BJ (cell line): ENCODE measurements at regions not wholly inside any gene's neighbourhood (a gene's known extent, or its start where the extent isn't known, plus 50 kb on each side); places are given as distances from the start of the nearest gene placed in this dataset.

Experiments used
- CTCF ChIA-PET: fragments of 350-600 bp; formaldehyde crosslinking; extraction: SDS; loops from one replicate; lab custom pipeline; 2021; ENCODE audit warnings: antibody characterized with exemption, inconsistent platforms; lab: Yijun Ruan, JAX
- POLR2A ChIA-PET: fragments of 300-600 bp; sonication (Branson Sonifier 250); formaldehyde crosslinking; extraction: SDS; loops from one replicate; lab custom pipeline; 2021; ENCODE audit warnings: antibody characterized with exemption; lab: Charles Lee
- DNase-seq: peaks from one replicate; pipeline ENCODE4 v3.0.0-alpha.2; 2011; ENCODE audit warnings: low read depth
- H3K27me3 ChIP-seq: 2 replicates; pipeline ENCODE4 v1.6.0; 2011; ENCODE audit warnings: low read length; ENCODE audit not compliant: control insufficient read depth, insufficient read depth
- H3K36me3 ChIP-seq: 2 replicates; pipeline ENCODE4 v1.5.1; 2011; ENCODE audit warnings: low read length; ENCODE audit not compliant: control insufficient read depth, insufficient read depth
- H3K4me3 ChIP-seq: 2 replicates; pipeline ENCODE4 v1.5.1; 2011; ENCODE audit warnings: low read depth, mild to moderate bottlenecking, control low read depth, low read length
- TF ChIP-seq, protein P1 (sequence below): IDR thresholded peaks from 2 replicates; pipeline ENCODE4 v1.5.1; 2011; ENCODE audit warnings: low read depth, mild to moderate bottlenecking, control low read depth, inconsistent platforms, low read length, moderate library complexity; ENCODE audit not compliant: insufficient read depth

DNA sequence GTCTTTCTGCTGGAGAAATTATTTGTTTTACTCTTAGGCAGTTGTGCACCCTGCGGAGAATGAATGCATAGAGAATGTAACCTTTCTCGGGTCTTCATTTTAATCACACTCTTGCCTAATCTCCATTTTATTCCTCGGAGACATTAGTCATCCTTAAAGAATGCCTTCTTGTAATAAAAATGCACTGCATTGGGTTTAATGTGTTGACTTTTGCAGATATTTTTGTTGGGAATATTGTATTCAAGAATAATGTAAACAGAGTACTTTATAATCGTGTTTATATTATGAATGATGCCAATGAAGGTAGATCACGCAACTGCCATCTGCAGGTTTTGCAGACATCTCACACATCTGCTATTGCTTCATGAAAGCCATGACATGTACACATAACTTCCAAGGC, 1093.9 kb upstream of the CDH6 start:
- no peak for DNase-seq
- no peak overlapping the region for H3K4me3 ChIP-seq
- TF ChIP-seq, protein P1, sequence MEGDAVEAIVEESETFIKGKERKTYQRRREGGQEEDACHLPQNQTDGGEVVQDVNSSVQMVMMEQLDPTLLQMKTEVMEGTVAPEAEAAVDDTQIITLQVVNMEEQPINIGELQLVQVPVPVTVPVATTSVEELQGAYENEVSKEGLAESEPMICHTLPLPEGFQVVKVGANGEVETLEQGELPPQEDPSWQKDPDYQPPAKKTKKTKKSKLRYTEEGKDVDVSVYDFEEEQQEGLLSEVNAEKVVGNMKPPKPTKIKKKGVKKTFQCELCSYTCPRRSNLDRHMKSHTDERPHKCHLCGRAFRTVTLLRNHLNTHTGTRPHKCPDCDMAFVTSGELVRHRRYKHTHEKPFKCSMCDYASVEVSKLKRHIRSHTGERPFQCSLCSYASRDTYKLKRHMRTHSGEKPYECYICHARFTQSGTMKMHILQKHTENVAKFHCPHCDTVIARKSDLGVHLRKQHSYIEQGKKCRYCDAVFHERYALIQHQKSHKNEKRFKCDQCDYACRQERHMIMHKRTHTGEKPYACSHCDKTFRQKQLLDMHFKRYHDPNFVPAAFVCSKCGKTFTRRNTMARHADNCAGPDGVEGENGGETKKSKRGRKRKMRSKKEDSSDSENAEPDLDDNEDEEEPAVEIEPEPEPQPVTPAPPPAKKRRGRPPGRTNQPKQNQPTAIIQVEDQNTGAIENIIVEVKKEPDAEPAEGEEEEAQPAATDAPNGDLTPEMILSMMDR: no peak
- no peaks in the 10 kb centered on the region for H3K36me3 ChIP-seq
- ChIA-PET POLR2A (no interaction called here), CTCF (no interaction called here)
- H3K27me3 ChIP-seq: no peaks in the 10 kb centered on the region

DNA sequence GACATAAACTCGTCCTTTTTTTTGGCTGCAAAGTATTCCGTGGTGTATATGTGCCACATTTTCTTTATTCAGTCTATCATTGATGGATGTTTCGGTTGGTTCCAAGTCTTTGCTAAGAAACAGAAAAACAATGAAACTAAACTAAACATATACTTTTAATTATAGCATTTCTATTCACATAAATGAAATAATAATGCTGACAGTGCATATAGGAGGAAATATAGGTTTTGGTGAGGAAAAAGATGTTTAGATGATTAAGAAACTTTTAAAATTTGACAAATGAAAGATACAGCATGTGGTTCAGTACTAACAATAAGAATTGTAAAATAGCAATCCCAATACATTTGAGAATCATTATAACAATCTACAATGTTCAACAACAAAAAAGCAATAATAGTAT, 1094.5 kb upstream of the CDH6 start:
- ChIA-PET CTCF (no interaction called here), POLR2A (no interaction called here)
- Histone ChIP-seq H3K4me3 (no peak overlapping the region), H3K36me3 (no peaks in the 10 kb centered on the region), H3K27me3 (no peaks in the 10 kb centered on the region)
- TF ChIP-seq, protein P1: no peak
- no peak for DNase-seq

DNA sequence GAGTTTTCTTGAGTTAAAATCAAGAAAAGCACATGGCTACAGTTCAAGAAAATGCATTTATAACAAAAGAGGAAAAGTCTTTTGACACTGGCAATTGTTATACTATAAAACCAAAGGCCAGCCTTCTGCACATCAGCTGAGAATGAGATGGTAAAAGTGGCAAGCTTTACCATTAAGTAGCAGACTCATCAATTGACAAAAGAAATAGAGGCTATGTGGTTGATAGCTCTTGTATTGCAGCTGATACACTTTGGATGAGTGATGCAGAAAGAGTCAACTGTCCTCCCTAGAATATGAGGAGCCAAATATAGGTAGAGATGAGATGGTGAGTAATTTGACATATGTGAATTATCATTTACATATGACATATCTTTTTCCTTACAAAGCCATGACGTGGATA, 1100.9 kb upstream of the CDH6 start:
- DNase-seq: no peak
- no peaks in the 10 kb centered on the region for H3K27me3 ChIP-seq
- TF ChIP-seq, protein P1: no peak
- no peaks in the 10 kb centered on the region for H3K36me3 ChIP-seq
- H3K4me3 ChIP-seq: no peak overlapping the region
- POLR2A ChIA-PET: no interaction called here
- CTCF ChIA-PET: interaction anchor here (0.7 kb wide), 1 partner anchor 8 kb away, joined by 3 read pairs; no protein-coding TSS in a partner anchor

GRCh38 chr5:30069441-30070263, 1123.8 kb upstream of the CDH6 start:
- CTCF ChIA-PET: no interaction called here
- TF ChIP-seq, protein P1: no peak
- no peak for DNase-seq
- POLR2A ChIA-PET: no interaction called here
- Histone ChIP-seq H3K4me3 (no peak overlapping the region), H3K36me3 (no peaks in the 10 kb centered on the region), H3K27me3 (no peaks in the 10 kb centered on the region)

GRCh38 chr5:30063503-30063902, 1130.0 kb upstream of the CDH6 start:
- H3K27me3 ChIP-seq: no peaks in the 10 kb centered on the region
- ChIA-PET CTCF (no interaction called here), POLR2A (no interaction called here)
- H3K4me3 ChIP-seq: no peak overlapping the region
- H3K36me3 ChIP-seq: no peaks in the 10 kb centered on the region
- DNase-seq: no peak
- TF ChIP-seq, protein P1: no peak
